Endodermal cell (in vitro differentiated cells): ENCODE measurements at regions not wholly inside any gene's neighbourhood (a gene's known extent, or its start where the extent isn't known, plus 50 kb on each side); places are given as distances from the start of the nearest gene placed in this dataset.

ENCODE experiments used
- DNase-seq: peaks from one replicate; pipeline ENCODE4 v3.0.0-alpha.2; 2017
- H3K27ac ChIP-seq: 2 replicates; pipeline ENCODE4 v1.5.1; 2013; ENCODE audit warnings: mild to moderate bottlenecking, low read depth, low read length, moderate library complexity
- H3K27me3 ChIP-seq: 2 replicates; pipeline ENCODE4 v1.6.1; 2013; ENCODE audit warnings: mild to moderate bottlenecking, low read length, moderate library complexity; ENCODE audit not compliant: insufficient read depth, control insufficient read depth, poor library complexity, severe bottlenecking
- H3K36me3 ChIP-seq: 2 replicates; pipeline ENCODE4 v1.7.0; 2013; ENCODE audit warnings: mild to moderate bottlenecking, low read length, moderate library complexity; ENCODE audit not compliant: control insufficient read depth, insufficient read depth
- H3K4me1 ChIP-seq: one replicate; pipeline ENCODE4 v1.7.0; 2013; ENCODE audit warnings: low read length; ENCODE audit not compliant: control insufficient read depth, insufficient read depth
- H3K4me3 ChIP-seq: 2 replicates; pipeline ENCODE4 v1.5.1; 2013; ENCODE audit warnings: mild to moderate bottlenecking, low read length, moderate library complexity
- H3K9ac ChIP-seq: 2 replicates; pipeline ENCODE4 v1.6.1; 2013; ENCODE audit warnings: mild to moderate bottlenecking, low read length, moderate library complexity; ENCODE audit not compliant: poor library complexity, severe bottlenecking; ENCODE audit errors: extremely low read depth
- H3K9me3 ChIP-seq: 2 replicates; pipeline ENCODE4 v1.6.1; 2013; ENCODE audit warnings: mild to moderate bottlenecking, low read length, moderate library complexity; ENCODE audit not compliant: control insufficient read depth
- H3K27ac Mint-ChIP-seq: 2 replicates; pipeline ENCODE4 v1.8.0; 2020; ENCODE audit warnings: mixed read lengths
- H3K27me3 Mint-ChIP-seq: 2 replicates; pipeline ENCODE4 v1.8.0; 2021; ENCODE audit warnings: mild to moderate bottlenecking, mixed read lengths; ENCODE audit not compliant: insufficient read depth
- H3K36me3 Mint-ChIP-seq: 2 replicates; pipeline ENCODE4 v1.8.0; 2020; ENCODE audit warnings: low read depth, mixed read lengths
- H3K4me1 Mint-ChIP-seq: 2 replicates; pipeline ENCODE4 v1.8.0; 2020; ENCODE audit warnings: mixed read lengths
- H3K4me3 Mint-ChIP-seq: 2 replicates; pipeline ENCODE4 v1.8.0; 2020; ENCODE audit warnings: mild to moderate bottlenecking, moderate library complexity, mixed read lengths
- H3K9me3 Mint-ChIP-seq: 2 replicates; pipeline ENCODE4 v1.8.0; 2020; ENCODE audit warnings: mild to moderate bottlenecking, mixed read lengths
- WGBS, 2 experiments: methylation state at CpG; one replicate each; pipeline versions ENCODE4 v1.1.5 to v1.1.7; 2013; ENCODE audit warnings: missing lambda C conversion rate in 2 of 2, mixed read lengths in 1 of 2; ENCODE audit not compliant: insufficient coverage in 1 of 2, insufficient read length in 1 of 2; 5-methylcytosine and 5-hydroxymethylcytosine counted together
- TF ChIP-seq, protein P1 (sequence below): fragments of 200-600 bp; sonication (generic); conservative IDR thresholded peaks from 2 replicates; pipeline ENCODE4 v1.5.0; 2021; ENCODE audit warnings: antibody characterized with exemption, mild to moderate bottlenecking

DNA sequence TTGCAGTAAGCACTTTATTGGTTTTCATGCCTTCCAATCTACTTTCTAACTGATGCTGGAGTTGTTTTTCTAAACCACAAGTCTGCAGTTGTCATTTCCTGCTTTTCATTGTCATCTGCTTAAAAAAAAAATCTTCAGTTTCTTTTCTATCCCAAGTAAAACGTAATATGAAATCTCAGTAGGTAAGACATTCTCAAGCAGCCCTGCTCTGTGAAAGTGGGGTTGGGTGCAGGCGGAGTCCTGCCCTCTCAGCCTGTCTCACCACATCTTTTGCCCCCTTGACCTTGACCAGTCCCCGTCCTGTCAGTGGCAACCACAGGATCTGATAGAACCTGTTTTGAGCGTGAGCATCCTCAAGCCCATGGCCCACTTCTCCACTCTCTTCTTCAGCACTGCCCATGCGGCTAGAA, 80.0 kb upstream of the CPO start:
- Histone ChIP-seq H3K36me3 (no peaks in the 10 kb centered on the region), H3K9ac (no peak overlapping the region), H3K27ac (no peak overlapping the region), H3K27me3 (no peaks in the 10 kb centered on the region), H3K9me3 (no peaks in the 10 kb centered on the region), H3K4me1 (no peaks in the 10 kb centered on the region), H3K4me3 (no peak overlapping the region)
- Mint-ChIP-seq H3K27me3 (no peaks in the 10 kb centered on the region), H3K4me1 (peaks cover 11% of the 10 kb centered on the region), H3K4me3 (no peak overlapping the region), H3K9me3 (no peaks in the 10 kb centered on the region), H3K27ac (no peak overlapping the region), H3K36me3 (peaks cover 13% of the 10 kb centered on the region)
- DNase-seq, result no peak
- 90 to 100% methylated on average over 3 to 5 of the region's 5 CpGs for WGBS, 2 experiments
- TF ChIP-seq, protein P1, sequence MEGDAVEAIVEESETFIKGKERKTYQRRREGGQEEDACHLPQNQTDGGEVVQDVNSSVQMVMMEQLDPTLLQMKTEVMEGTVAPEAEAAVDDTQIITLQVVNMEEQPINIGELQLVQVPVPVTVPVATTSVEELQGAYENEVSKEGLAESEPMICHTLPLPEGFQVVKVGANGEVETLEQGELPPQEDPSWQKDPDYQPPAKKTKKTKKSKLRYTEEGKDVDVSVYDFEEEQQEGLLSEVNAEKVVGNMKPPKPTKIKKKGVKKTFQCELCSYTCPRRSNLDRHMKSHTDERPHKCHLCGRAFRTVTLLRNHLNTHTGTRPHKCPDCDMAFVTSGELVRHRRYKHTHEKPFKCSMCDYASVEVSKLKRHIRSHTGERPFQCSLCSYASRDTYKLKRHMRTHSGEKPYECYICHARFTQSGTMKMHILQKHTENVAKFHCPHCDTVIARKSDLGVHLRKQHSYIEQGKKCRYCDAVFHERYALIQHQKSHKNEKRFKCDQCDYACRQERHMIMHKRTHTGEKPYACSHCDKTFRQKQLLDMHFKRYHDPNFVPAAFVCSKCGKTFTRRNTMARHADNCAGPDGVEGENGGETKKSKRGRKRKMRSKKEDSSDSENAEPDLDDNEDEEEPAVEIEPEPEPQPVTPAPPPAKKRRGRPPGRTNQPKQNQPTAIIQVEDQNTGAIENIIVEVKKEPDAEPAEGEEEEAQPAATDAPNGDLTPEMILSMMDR, result no peak

DNA sequence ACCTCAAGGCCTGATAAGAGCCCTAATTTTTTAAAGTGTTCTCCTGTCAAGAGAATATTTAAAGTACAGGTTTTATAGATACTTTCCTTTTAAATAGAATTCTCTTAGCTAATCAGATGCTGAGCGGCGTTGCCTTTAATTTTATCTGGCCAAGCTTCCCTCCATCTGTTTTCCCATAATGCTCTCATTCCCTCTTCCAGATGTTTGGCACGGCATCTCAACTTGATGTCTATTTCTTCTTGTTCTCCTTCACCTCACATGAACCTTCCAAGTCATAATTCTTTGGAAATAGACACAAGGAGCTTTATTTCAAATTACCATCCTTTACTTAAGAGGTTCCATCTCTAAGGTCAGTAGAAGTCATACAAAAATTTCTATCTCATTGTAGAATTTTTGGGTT, 76.1 kb upstream of the CPO start:
- H3K4me3 ChIP-seq, result no peak overlapping the region
- Mint-ChIP-seq H3K27ac (no peak overlapping the region), H3K36me3 (peaks cover 14% of the 10 kb centered on the region), H3K4me3 (no peak overlapping the region), H3K9me3 (no peaks in the 10 kb centered on the region), H3K4me1 (peaks cover 11% of the 10 kb centered on the region), H3K27me3 (no peaks in the 10 kb centered on the region)
- no peaks in the 10 kb centered on the region for H3K27me3 ChIP-seq
- 94 to 100% methylated on average over 3 of the region's 3 CpGs for WGBS, 2 experiments
- H3K36me3 ChIP-seq, result no peaks in the 10 kb centered on the region
- H3K9ac ChIP-seq, result no peak overlapping the region
- TF ChIP-seq, protein P1, result no peak
- no peak overlapping the region for H3K27ac ChIP-seq
- H3K9me3 ChIP-seq, result no peaks in the 10 kb centered on the region
- DNase-seq, result no peak
- H3K4me1 ChIP-seq, result no peaks in the 10 kb centered on the region

GRCh38 chr2:206863716-206864115, 75.6 kb upstream of the CPO start:
- TF ChIP-seq, protein P1, result no peak
- H3K27ac Mint-ChIP-seq, result no peak overlapping the region
- Histone ChIP-seq H3K36me3 (no peaks in the 10 kb centered on the region), H3K9ac (no peak overlapping the region), H3K4me3 (no peak overlapping the region), H3K9me3 (no peaks in the 10 kb centered on the region), H3K27me3 (no peaks in the 10 kb centered on the region), H3K27ac (no peak overlapping the region), H3K4me1 (no peaks in the 10 kb centered on the region)
- DNase-seq, result no peak
- 72 to 83% methylated on average over 4 of the region's 4 CpGs for WGBS, 2 experiments
- H3K9me3 Mint-ChIP-seq, result no peaks in the 10 kb centered on the region
- peaks cover 11% of the 10 kb centered on the region for H3K4me1 Mint-ChIP-seq
- peaks cover 14% of the 10 kb centered on the region for H3K36me3 Mint-ChIP-seq
- no peaks in the 10 kb centered on the region for H3K27me3 Mint-ChIP-seq
- H3K4me3 Mint-ChIP-seq, result no peak overlapping the region
